GM18505 (cell line): ENCODE measurements at regions not wholly inside any gene's neighbourhood (a gene's known extent, or its start where the extent isn't known, plus 50 kb on each side); places are given as distances from the start of the nearest gene placed in this dataset.

Source experiments
- ATAC-seq: cut with Tn5 transposase; IDR thresholded peaks from one replicate; pipeline ENCODE4 v1.9.1; 2021; ENCODE audit not compliant: unreplicated experiment
- POLR2A ChIP-seq: IDR thresholded peaks from 4 replicates; pipeline ENCODE4 v1.6.1; 2011; ENCODE audit warnings: borderline replicate concordance; ENCODE audit not compliant: insufficient read depth, insufficient read length; ENCODE audit errors: extremely low read depth

DNA sequence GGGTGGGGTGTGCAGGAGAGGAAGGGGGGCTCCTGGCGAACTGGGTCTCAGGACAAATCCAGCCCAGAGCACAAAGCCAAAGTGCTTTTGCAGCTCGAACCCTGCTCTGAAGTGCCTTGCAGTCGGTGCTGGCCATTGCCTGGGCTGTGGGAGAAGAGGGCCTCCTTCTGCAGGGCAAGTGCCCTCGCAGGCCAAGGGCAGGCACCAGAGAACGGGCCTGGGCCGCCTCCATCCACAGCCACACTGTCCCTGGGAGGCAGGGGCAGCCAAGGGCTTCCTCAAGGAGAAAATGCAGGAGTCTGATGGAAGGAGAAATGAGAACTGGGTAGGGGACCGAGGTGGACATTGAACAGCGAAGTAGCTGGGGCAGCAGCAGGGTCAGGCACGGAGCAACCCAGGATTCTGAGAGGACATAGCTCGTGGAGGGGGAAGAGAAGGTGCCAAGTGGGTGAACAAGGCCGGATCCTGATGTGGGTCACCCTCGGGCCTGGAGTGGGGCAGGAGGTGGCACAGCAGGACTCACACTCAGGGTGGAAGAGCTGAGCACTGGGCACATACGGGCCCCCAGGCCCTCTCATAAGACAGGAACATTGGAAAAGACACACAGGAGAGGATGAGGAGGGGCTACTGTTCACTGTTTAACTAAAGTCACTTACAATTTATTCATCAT, 312.8 kb upstream of the SALL3 start:
- no peak for ATAC-seq
- TF ChIP-seq POLR2A = no peak

DNA sequence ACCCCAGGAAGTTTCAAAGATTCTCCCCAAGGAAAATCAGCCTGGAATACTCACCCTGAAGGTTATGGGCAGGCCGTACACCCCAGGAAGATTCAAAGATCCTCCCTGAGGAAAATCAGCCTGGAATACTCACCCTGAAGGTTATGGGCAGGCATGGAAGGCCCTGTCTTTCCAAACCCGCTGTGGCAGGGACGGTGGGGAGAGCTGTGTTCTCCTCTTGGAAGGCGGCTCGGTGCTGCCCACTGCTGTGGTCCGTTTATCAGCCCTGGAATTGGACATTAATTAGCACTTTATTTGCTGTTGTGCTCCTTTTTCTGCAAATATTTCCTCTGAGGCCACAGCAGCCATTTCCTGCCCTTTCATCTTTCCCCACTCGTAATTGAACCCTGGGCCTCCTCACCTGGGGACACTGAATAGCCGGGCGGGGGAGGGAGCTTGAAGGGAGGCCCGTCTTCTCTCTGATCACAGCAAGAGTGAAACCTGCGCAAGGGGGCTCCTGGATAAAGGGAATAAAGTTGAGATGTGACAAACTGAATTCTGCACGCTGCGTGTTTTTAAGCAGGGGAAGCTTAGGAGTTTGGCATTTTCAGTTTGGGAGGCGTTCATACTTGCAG, 308.7 kb upstream of the SALL3 start:
- ATAC-seq = no peak
- TF ChIP-seq POLR2A = no peak

DNA sequence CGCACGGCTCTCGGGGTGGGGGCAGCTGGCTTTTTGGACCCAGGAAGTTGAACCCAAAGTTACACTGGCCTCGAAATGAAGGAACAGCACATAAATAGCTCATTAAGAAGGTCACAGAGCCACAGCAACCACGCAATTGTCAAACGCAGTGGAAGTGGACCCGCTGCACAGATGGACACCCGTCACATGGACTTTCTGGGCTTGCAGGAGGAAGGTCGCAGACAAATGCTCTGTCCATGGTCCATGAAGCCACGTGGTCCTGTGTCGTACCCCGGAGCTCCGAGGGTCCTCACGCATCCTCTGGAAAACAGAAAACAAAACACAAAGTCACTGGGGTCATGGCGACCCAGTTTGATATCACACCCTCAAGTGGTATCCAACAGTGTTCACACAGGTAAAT, 308.1 kb upstream of the SALL3 start:
- ATAC-seq = no peak
- no peak for TF ChIP-seq POLR2A

DNA sequence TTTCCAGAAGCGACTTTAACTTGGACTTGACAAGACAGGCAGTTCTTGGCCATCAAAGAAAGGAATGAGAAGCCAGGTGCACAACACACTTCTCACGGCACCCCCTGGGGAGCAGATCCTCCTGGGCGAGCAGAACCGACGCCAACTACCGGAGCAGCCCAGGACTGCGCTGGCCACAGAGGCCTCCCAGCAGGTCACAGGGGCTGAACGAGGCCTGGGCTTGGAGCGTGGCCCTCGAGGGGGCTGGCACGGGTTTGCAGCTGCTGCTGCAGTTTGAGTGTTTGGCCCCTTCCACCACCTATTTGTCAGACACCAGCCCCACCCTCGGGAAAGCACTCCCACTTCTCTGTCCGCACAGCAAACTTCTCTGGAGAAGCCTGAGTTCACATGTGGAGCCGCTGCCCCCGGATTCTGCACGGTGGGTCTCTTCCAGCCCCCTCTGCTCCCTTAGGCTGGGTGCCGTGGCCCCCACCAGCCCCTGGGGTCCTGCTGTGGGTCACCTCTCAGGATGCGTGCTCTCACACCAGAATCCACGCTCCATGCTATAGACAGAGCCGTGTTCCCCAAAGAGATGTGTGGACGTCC, 306.7 kb upstream of the SALL3 start:
- TF ChIP-seq POLR2A = no peak

DNA sequence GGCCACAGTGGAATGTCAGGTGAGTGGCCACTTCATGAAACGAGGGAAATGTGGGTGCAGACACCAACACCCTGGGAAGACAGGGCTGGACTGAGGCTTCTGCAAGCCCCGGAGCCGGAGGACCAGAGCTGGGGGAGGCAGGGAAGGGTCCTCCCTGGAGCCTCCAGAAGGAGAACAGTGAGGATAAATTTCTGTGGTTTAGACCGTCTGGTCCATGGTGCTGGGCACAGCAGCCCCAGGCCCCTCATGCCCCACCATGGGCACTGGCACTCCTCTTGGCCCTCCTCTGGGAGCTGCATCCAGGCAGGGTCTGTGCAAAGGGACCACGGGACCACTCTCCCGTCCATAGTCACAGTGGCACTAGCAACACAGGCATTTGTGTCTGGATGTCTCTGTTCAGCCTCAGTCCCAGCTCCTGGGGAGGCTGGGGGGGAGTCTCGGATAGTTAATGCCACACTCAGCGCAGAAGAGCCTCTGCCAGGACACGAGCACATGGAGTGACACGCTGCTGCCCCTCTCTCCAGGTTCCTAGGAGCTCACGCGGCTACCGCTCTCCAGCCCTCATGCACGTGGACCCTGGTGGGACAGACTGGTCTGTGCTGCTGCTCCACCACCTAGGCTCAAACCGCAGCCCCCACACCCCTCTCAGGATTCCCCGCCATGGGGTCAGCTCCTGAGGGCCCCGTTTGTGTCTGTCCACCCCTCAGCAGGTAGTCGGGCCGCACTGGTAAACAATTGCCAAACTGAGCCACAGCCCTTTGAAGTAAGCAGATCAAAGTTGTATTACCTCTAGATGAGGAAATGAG, 305.9 kb upstream of the SALL3 start:
- no peak for ATAC-seq
- no peak for TF ChIP-seq POLR2A

More for the DNA sequence above, 306.7 kb upstream of the SALL3 start:
- no peak for ATAC-seq

DNA sequence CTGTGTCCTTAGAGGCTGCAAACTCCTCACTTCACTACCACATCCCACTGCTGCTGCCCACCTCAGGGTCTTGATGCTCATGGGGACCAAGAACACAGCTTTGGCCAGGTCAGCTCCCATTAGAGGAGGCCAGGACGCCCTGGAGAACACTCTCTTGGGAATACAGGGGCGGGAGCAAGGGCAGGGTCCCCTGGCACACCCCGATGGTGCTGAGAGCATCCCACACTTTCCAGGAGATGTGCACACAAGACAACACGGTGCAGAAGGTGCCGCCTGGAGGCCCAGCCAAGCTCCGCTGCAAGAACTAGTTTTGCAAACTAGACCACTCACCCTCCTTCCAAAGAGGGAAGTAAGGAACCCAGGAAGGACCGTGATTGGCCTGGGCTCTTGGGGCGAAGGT, 304.4 kb upstream of the SALL3 start:
- no peak for ATAC-seq

DNA sequence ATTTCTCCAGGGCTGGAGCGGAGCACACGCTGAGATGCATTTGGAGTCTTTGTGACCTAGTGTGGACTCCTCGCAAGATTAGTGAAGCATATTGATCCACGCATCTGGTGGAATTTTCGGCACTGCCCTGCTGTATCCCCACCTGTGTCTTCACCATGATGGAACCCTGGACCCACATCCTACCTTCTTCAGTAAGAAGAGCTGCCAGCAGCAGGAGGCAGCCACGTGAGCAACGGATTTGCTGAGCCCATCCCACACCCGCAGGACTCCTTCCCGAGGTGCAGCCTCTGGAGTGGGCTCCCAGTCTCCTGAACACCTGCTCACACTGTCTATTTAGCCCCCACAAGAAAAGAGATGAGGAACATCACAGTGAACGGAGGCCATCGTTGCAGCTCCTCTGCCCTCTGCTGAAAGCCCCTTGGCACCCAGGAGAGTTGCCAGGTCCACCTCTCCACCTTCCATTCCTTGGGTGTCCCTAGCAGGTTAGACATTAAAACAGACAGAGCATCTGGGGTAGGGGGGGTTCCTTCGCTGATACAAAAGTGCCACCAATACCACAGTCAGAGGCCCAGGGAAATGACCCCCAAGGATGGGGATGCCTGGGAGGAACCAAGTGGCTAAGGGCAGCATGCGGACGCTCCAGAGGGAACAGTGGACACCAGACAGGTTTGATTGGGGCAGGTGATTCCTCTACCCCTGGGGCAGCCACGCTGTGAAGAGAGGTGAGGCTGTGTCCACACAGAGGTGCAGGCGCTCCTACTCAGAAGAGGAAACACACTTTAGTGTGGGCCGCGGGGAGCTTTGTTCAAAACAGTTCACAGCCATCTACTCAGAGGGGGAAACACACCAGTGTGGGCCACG, 302.8 kb upstream of the SALL3 start:
- no peak for ATAC-seq
- TF ChIP-seq POLR2A = no peak

More for the DNA sequence above, 304.4 kb upstream of the SALL3 start:
- no peak for TF ChIP-seq POLR2A

DNA sequence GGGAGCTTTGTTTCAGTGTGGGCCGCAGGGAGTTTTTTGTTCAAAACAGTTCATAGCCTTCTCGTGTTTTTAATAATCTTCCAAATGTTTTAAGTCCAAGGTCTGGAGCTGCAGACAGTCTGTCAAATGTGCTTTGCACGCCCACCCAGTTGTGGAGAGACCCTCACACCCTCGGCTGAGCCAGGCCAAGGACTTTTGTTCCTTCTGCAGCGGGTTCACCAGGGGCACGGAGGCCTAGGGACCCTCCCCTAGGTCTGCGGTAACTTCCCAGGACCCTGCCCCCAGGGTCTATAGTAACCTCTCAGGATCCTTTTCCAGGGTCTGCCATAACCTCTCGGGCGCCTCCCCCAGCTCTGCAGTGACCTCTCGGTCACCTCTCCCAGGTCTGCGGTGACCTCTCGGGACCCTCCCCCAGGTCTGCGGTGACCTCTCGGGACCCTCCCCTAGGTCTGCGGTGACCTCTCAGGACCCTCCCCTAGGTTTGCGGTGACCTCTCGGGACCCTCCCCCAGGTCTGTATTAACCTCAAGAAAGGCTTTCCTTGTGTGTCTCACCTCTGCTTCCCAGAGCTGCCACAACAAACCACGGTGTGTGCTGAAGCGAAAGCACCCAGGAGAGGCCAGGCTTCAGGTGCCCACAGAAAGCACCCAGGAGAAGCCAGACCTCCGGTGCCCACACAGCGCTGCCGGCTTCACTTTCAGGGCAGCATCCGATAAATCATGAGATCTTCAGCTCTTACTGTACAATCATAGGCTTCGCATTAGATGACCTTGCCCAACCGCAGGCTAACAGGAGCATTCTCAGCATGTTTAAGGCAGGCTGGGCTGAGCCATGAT, 301.9 kb upstream of the SALL3 start:
- no peak for TF ChIP-seq POLR2A
- ATAC-seq = no peak

DNA sequence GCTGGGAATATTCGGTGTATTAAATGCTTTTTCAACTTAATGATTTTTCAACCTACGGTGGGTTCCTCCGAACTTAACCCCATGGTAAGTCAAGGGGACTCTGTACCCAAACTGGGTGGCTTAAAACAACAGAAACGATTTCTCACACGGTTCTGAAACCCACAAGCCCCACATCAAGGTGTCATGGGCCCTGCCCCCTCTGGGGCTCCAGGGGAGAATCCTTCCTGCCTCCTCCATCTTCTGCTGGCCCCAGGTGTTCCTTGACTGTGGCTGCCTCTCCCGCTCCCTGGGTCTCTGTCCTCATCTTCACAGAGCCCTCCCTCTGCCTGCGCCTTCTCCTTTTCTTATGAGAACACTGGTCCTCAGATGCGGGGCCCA, 301.3 kb upstream of the SALL3 start:
- no peak for ATAC-seq
- no peak for TF ChIP-seq POLR2A

DNA sequence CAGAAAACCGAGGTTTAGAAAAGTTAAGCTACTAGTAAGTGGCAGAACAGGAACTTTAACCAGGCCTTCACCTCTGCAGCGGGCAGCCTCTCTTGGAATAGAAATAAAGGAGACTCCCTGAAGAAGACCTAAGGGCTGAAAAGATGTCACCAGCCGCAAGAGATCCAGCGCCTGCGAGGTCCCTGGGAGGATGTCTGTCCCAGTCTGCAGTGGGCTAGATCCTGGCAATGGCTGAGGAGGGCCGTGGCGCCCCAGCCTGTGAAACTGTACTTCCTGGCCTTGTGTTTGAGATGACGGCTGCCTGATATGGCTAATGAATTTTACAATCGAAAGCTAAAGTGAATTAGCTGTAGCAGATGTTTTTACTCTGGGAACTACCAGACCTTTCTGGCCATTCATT, 300.6 kb upstream of the SALL3 start:
- no peak for TF ChIP-seq POLR2A
- no peak for ATAC-seq

DNA sequence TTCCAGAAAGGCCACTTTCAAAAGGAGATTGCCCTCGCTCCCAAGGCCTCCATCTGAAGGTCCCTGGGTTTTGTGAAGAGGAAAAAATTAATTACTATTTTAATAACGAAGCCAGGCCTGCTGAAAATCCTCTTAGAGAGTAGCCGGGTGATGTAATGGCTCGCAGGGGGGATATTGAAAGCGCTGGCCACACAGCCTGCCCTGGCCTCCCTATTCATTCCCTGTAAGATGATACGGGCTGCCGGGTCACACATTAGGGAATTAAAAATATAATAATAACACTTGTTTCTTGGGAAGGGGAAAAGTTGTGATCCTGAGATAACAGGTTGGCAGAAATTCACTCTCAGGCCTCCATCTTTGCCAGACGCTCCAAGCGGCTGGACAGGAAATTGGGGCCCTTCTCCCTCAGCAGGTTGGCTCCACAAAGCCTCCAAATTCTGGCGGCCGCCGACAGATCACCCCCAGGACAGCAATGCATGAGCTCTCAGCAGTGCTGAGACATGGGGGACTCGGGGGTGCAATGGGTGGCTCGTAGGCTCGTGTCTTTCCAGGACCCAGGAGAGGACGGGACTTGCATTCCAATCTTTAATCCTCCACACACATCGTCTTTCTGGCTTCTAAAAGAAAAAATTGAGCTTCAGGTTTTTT, 299.9 kb upstream of the SALL3 start:
- no peak for TF ChIP-seq POLR2A
- no peak for ATAC-seq
